OCI-LY7 (cell line): ENCODE measurements at regions not wholly inside any gene's neighbourhood (a gene's known extent, or its start where the extent isn't known, plus 50 kb on each side); places are given as distances from the start of the nearest gene placed in this dataset. TPM values are rescaled to one million over a fixed set of nuclear protein-coding genes. Genes with fewer than 3 reads are reported as not detected.

Experiments used
- BruUV-seq: library from RNA; stranded (reverse); fragments of 400-500 nt; replicated peaks from 2 replicates; lab custom pipeline; 2021; lab: Mats Ljungman, UMichigan
- CTCF ChIA-PET: fragments of 300-600 bp; sonication (Branson Sonifier 250); formaldehyde crosslinking; loops from one replicate; lab custom pipeline; 2022; ENCODE audit warnings: antibody characterized with exemption; ENCODE audit not compliant: unreplicated experiment; lab: Charles Lee
- POLR2A ChIA-PET: fragments of 300-600 bp; sonication (Branson Sonifier 250); formaldehyde crosslinking; loops from one replicate; lab custom pipeline; 2022; ENCODE audit warnings: antibody characterized with exemption; lab: Charles Lee
- DNase-seq: peaks from one replicate; pipeline ENCODE4 v3.0.0-alpha.2; 2015; ENCODE audit warnings: low spot score
- H2AFZ ChIP-seq: fragments of 200-600 bp; sonication (generic), shearing (Covaris generic); 2 replicates; pipeline ENCODE4 v1.6.1; 2014; ENCODE audit warnings: mild to moderate bottlenecking, antibody characterized with exemption, low read length, moderate library complexity
- H3K27ac ChIP-seq: fragments of 200-600 bp; sonication (generic); 2 replicates; pipeline ENCODE4 v1.5.1; 2014; ENCODE audit warnings: mixed run types, low read depth, mild to moderate bottlenecking, moderate library complexity, low read length, inconsistent platforms; ENCODE audit not compliant: poor library complexity, severe bottlenecking
- H3K36me3 ChIP-seq: fragments of 200-600 bp; sonication (generic); 2 replicates; pipeline ENCODE4 v1.6.1; 2014; ENCODE audit warnings: mild to moderate bottlenecking, antibody characterized with exemption, low read length, moderate library complexity, mixed read lengths; ENCODE audit not compliant: insufficient read depth
- H3K4me1 ChIP-seq: fragments of 200-600 bp; sonication (generic); 2 replicates; pipeline ENCODE4 v1.5.1; 2014; ENCODE audit warnings: mild to moderate bottlenecking, low read length; ENCODE audit not compliant: insufficient read depth, poor library complexity, severe bottlenecking
- H3K4me2 ChIP-seq: fragments of 200-600 bp; sonication (generic); 2 replicates; pipeline ENCODE4 v1.6.1; 2014; ENCODE audit warnings: mild to moderate bottlenecking, low read length
- H3K4me3 ChIP-seq: fragments of 200-600 bp; sonication (generic); 2 replicates; pipeline ENCODE4 v1.5.1; 2014; ENCODE audit warnings: mild to moderate bottlenecking, low read depth, low read length; ENCODE audit not compliant: poor library complexity, severe bottlenecking
- H3K79me2 ChIP-seq: fragments of 200-600 bp; sonication (generic); 2 replicates; pipeline ENCODE4 v1.6.1; 2016; ENCODE audit warnings: low read depth, mild to moderate bottlenecking, low read length, moderate library complexity, mixed read lengths; ENCODE audit not compliant: insufficient read depth
- H3K9me2 ChIP-seq: fragments of 200-600 bp; sonication (generic); 2 replicates; pipeline ENCODE4 v1.6.1; 2016; ENCODE audit warnings: mild to moderate bottlenecking, low read length, mixed read lengths; ENCODE audit not compliant: insufficient read depth
- H3K9me3 ChIP-seq: fragments of 200-600 bp; sonication (generic); 2 replicates; pipeline ENCODE4 v1.6.1; 2014; ENCODE audit warnings: mild to moderate bottlenecking, mixed run types, low read length, mixed read lengths
- H4K20me1 ChIP-seq: fragments of 200-600 bp; sonication (generic); 2 replicates; pipeline ENCODE4 v1.6.1; 2014; ENCODE audit warnings: mild to moderate bottlenecking, antibody characterized with exemption, low read length, moderate library complexity, mixed read lengths; ENCODE audit not compliant: insufficient read depth
- CTCF ChIP-seq: fragments of 200-600 bp; sonication (generic); conservative IDR thresholded peaks from 2 replicates; pipeline ENCODE4 v1.5.1; 2014; ENCODE audit warnings: mild to moderate bottlenecking, antibody characterized with exemption, low read length, moderate library complexity, mixed read lengths
- EZH2phosphoT487 ChIP-seq: fragments of 200-600 bp; sonication (generic); IDR thresholded peaks from 2 replicates; pipeline ENCODE4 v1.6.1; 2018; ENCODE audit warnings: low read depth, borderline replicate concordance, mild to moderate bottlenecking, mixed run types, antibody characterized with exemption, low read length, moderate library complexity, mixed read lengths
- intact Hi-C: fragments of 100-400 bp; cut with micrococcal nuclease; formaldehyde crosslinking; loops from one replicate; pipeline ENCODE4 v1.10.0; 2022; ENCODE audit not compliant: unreplicated experiment
- small RNA-seq: library from RNA; depleted of rRNA; stranded (forward); fragments of <200 nt; gene quantifications from one replicate; pipeline ENCODE3, GENCODE V24; 2014

GRCh38 chr13:59609421-59609820 lies 554.3 kb downstream of the DIAPH3 start:
- H3K4me3 ChIP-seq = no peak overlapping the region
- no peak overlapping the region for H2AFZ ChIP-seq
- no peaks in the 10 kb centered on the region for H3K9me3 ChIP-seq
- no peak overlapping the region for H3K4me2 ChIP-seq
- no peaks in the 10 kb centered on the region for H3K36me3 ChIP-seq
- no peak overlapping the region for H3K27ac ChIP-seq
- no peaks in the 10 kb centered on the region for H3K9me2 ChIP-seq
- TF ChIP-seq CTCF (no peak), EZH2phosphoT487 (no peak)
- ChIA-PET CTCF (no interaction called here), POLR2A (no interaction called here)
- H3K4me1 ChIP-seq = no peaks in the 10 kb centered on the region
- H3K79me2 ChIP-seq = no peaks in the 10 kb centered on the region
- intact Hi-C loops = no loop called here
- no TSS peak for BruUV-seq
- no peak for DNase-seq
- no peaks in the 10 kb centered on the region for H4K20me1 ChIP-seq

Small RNA genes lying in the stretch of these regions (small RNA-seq; reads per million reads assigned to genes)
- gene AL161423.1 (not detected), gene HMGN2P39 (not detected), gene RNA5SP30 (0.31 reads per million), gene RNU7-88P (not detected), gene RNY4P29 (not detected)
